Left colon (tissue), 2 donors: ENCODE measurements at regions not wholly inside any gene's neighbourhood (a gene's known extent, or its start where the extent isn't known, plus 50 kb on each side); places are given as distances from the start of the nearest gene placed in this dataset.

Experiments used
- ATAC-seq: fragments of 200-7000 bp; cut with Tn5 transposase; one replicate; pipeline ENCODE4 v1.9.1; 2020; ENCODE audit warnings: mild to moderate bottlenecking, moderate library complexity
- DNase-seq, 2 donors: peaks; one replicate each; pipeline ENCODE4 v3.0.0-alpha.2; 2020
- intact Hi-C, 2 donors: fragments of 100-400 bp; cut with DNase I in 1 of 2; cut with micrococcal nuclease in 1 of 2; formaldehyde crosslinking; loops; one replicate each; pipeline versions ENCODE4 v1.11.2 to v1.14.0; 2022; cut with DNase I, micrococcal nuclease
- donor health status: DM: no; HTN: no; CAD: no.
- donor health status: DM: yes; HTN: yes; CAD: no.

GRCh38 chr9:13715430-13715829 is 435.9 kb upstream of the MPDZ start:
- no peak for ATAC-seq
- intact Hi-C loops = no loop called here
- no peak for DNase-seq

GRCh38 chr9:13707612-13708576 is 428.4 kb upstream of the MPDZ start:
- intact Hi-C loops = no loop called here
- ATAC-seq = no peak

GRCh38 chr9:13705918-13706317 is 426.4 kb upstream of the MPDZ start:
- DNase-seq = peak in 1 of 2 donors; percentile 28
- no peak for ATAC-seq
- intact Hi-C loops = no loop called here

More at GRCh38 chr9:13707612-13708576, 428.4 kb upstream of the MPDZ start:
- DNase-seq = no peak

- intact Hi-C loops = no loop called here
- DNase-seq (no peak), ATAC-seq (no peak)
Observed at GRCh38 chr9:13705373-13705772, 425.9 kb upstream of the MPDZ start.

GRCh38 chr9:13690595-13690994 is 411.1 kb upstream of the MPDZ start:
- ATAC-seq (no peak), DNase-seq (no peak)
- intact Hi-C loops = no loop called here

- DNase-seq (no peak), ATAC-seq (no peak)
- intact Hi-C loops = no loop called here
Observed at GRCh38 chr9:13689925-13690324, 410.4 kb upstream of the MPDZ start.

- DNase-seq (no peak), ATAC-seq (no peak)
- intact Hi-C loops = no loop called here
Observed at GRCh38 chr9:13688990-13689600, 409.6 kb upstream of the MPDZ start.

- DNase-seq = no peak
- intact Hi-C loops = no loop called here
- no peak for ATAC-seq
Observed at GRCh38 chr9:13688223-13688989, 408.9 kb upstream of the MPDZ start.

GRCh38 chr9:13684656-13685055 is 405.2 kb upstream of the MPDZ start:
- intact Hi-C loops = no loop called here
- ATAC-seq (no peak), DNase-seq (no peak)

DNA sequence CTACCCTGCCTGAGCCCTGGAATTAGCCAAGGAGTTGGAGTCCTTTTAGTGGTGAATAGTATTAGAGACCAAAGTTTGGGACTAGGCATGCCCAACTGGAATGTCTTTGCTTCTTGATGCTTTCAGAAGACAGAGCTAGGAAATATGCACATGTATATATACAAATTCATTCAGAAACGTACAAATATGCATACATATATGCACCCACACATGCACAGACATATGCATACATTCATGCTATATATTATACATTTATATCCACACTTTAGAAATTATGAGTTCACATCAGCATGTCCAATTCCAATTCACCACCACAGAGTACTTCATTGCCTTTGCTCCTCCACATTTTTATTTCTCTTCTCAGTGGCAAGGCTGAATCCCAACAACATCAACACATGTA is 398.3 kb upstream of the MPDZ start:
- ATAC-seq = no peak
- DNase-seq = no peak
- intact Hi-C loops = no loop called here

DNA sequence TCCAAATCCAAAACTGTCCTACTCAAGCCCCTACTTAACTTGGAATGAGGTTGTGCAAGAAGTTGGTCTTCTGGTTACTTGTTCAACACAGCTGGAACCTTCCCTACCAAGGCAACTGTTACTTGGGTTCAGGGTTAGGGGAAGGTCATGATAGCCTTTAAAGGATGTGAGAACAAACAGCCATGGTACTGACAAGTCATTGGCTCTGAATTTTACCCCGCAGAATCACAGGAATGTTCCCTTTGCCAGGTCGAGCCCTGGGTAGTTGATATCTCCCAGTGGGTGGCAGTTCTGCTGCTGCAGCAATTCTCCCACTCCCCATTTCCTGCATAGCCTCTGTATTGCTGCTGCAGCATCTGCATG is 396.1 kb upstream of the MPDZ start:
- no peak for ATAC-seq
- intact Hi-C loops = no loop called here
- DNase-seq = no peak

DNA sequence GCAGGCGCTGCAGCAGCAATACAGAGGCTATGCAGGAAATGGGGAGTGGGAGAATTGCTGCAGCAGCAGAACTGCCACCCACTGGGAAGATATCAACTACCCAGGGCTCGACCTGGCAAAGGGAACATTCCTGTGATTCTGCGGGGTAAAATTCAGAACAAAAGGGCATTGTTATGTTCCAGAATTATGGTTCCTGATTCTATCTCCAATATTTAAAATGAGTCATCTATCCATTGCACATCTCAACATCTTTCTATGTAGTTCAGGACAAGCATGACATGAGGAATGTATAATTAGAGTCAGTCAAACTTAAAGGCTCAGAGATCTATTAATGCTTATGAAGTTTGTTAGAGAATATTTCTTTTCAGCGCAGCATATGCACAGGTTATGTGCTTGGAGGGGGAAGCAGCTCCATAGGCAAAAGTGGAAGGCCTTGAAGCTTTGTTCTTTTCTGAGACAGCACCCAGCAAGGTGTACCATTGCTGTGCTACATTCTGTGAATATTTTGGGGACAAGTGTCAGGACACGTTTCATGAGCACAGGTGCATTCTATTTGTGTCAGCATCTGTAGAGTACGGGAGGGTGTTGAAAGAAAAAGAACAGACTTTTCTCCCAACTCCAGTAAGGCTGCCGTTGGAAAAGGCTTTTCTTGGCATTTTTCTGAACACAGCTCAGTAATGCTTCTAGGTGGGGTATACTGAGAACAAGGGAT is 395.6 kb upstream of the MPDZ start:
- DNase-seq = no peak
- intact Hi-C loops = no loop called here
- no peak for ATAC-seq

DNA sequence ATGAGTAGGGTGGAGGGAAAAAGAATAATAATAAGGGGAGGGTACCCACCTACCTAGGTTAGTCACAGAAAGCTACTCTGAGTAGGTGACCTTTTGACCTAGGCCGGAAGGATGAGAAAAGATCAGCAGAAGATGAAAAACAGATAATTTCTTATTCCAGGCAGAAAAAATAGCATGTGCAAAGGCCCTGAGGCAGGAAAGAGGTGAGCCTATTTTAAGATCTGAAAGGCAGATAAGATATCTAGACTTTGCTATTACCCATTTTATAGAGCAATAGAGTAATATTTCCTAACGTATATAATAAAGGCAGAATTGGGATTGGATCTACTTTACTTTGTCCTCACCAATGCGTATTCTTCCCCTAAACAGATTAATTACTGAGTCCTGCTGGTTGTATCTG is 393.9 kb upstream of the MPDZ start:
- DNase-seq (no peak), ATAC-seq (no peak)
- intact Hi-C loops = no loop called here

DNA sequence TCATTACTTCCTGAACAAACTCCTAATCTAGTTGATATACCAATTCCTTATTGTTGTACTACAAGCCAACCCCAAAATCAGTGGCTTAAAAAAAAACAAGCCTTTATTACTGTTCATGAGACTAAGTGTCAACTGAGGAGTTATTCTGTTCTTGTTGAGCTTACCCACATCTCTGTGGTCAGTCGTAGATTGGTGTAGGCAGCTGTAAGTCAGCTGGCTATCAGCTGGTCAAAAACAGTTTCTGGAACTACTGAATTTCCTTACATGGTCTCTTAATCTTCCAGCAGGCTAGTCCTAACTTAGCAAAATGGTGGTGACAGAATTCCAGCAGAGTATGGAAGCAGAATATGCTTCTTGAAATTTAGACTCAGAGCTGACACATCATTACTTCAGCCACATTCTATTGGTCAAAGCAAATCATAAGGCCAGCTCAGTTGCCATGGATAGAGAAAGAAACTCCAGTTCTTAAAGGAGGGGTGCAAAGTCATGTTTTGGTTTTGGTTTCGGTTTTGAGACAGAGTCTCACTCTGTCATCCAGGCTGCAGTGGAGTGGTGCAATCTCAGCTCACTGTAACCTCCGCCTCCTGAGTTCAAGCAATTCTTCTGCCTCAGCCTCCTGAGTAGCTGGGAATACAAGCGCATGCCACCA is 386.1 kb upstream of the MPDZ start:
- ATAC-seq (no peak), DNase-seq (no peak)
- intact Hi-C loops = no loop called here

DNA sequence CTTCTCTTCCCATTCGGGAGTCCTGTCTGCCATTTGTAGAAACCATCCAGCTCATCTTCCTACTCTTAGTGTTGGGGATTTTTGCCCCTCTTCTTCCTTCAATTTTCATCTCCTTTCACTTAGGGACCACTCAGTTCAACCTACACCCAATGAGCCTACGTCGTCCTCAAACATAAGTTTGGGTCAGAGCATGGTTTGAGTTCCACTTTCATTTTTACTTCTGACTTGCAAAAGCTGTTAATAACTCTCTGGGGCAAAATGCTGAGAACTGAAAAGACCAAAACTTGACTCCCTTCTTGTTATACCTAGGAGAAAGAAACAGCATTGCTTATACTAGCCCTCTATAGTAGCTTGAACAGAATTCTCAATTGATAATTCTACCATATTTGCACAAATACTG is 381.5 kb upstream of the MPDZ start:
- intact Hi-C loops = no loop called here

GRCh38 chr9:13651969-13652663 is 372.6 kb upstream of the MPDZ start:
- DNase-seq (no peak), ATAC-seq (no peak)
- intact Hi-C loops = no loop called here

More for the DNA sequence above, 381.5 kb upstream of the MPDZ start:
- DNase-seq (no peak), ATAC-seq (no peak)

DNA sequence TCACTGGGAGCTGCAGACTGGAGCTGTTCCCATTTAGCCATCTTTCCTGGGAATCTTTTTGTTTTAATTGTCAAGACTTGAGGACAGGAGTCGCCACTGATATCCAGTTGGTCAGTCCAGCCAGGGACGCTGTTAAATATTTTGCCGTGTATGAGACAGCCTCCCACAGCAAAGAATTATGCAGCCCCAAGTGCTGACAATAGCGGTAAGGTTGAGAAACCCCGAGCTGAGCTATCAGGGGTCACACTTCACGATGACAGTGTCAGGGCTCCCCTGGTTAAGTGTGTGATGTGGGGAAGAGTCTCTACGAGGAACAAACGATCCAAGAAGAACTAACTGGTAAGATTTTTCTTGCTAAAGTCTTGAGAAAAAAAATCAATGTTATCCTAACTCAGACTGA is 372.0 kb upstream of the MPDZ start:
- intact Hi-C loops = no loop called here
- no peak for ATAC-seq
- no peak for DNase-seq

DNA sequence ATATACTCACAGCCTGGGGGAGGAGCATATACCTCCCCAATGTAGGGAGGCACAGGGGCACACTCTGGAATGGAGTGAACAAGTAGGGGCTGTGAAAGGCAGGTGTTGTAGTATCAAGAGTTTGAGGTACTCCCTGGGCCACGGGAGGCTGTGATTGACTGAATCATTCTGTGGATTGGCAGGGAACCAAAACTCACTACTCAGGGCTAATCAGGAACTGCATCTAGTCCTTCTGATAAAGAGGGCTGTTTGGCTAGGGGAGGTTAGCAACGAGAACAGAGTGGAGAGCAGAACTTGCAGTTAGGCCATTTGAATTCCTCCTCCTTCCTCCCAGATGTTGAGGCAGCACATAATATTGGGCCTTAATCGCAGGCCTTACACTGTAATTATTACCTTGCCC is 369.2 kb upstream of the MPDZ start:
- DNase-seq (no peak), ATAC-seq (no peak)
- intact Hi-C loops = no loop called here
